Natural killer cell (primary cell): ENCODE measurements at regions not wholly inside any gene's neighbourhood (a gene's known extent, or its start where the extent isn't known, plus 50 kb on each side); places are given as distances from the start of the nearest gene placed in this dataset.

Experiments used
- ATAC-seq, 3 donors: fragments of 150-1000 bp in 2 of 3; fragments of 200-7000 bp in 1 of 3; cut with Tn5 transposase; 1 replicate in 1 of 3; 2 replicates in 2 of 3; pipeline ENCODE4 v1.10.0; 2021; ENCODE audit warnings: mild to moderate bottlenecking in 2 of 3, moderate library complexity in 2 of 3
- DNase-seq, 2 donors: peaks; one replicate each; pipeline versions ENCODE4 v3.0.0 to v3.0.0-alpha.2; 2013 to 2021; ENCODE audit warnings: mixed read lengths in 1 of 2
- H3K27ac ChIP-seq: one replicate; pipeline ENCODE4 v1.5.1; 2013; ENCODE audit warnings: mild to moderate bottlenecking, low read length
- H3K27me3 ChIP-seq: one replicate; pipeline ENCODE4 v1.6.1; 2013; ENCODE audit warnings: low read length; ENCODE audit not compliant: control insufficient read depth, insufficient read depth
- H3K36me3 ChIP-seq: one replicate; pipeline ENCODE4 v1.6.1; 2013; ENCODE audit warnings: low read length; ENCODE audit not compliant: control insufficient read depth, insufficient read depth
- H3K4me1 ChIP-seq: one replicate; pipeline ENCODE4 v1.6.1; 2013; ENCODE audit warnings: low read length; ENCODE audit not compliant: control insufficient read depth, insufficient read depth
- H3K4me3 ChIP-seq: one replicate; pipeline ENCODE4 v1.5.1; 2013; ENCODE audit warnings: low read length
- H3K9me3 ChIP-seq: one replicate; pipeline ENCODE4 v1.6.1; 2013; ENCODE audit warnings: low read length; ENCODE audit not compliant: control insufficient read depth, insufficient read depth
- H3K27ac Mint-ChIP-seq, 2 donors: one replicate each; pipeline ENCODE4 v1.8.0; 2022; ENCODE audit warnings: mild to moderate bottlenecking in 2 of 2, mixed read lengths in 2 of 2, moderate library complexity in 1 of 2
- H3K27me3 Mint-ChIP-seq, 2 donors: one replicate each; pipeline ENCODE4 v1.8.0; 2022; ENCODE audit warnings: low read depth in 2 of 2, mixed read lengths in 2 of 2
- H3K36me3 Mint-ChIP-seq: one replicate; pipeline ENCODE4 v1.8.0; 2022; ENCODE audit warnings: mixed read lengths
- H3K4me1 Mint-ChIP-seq, 2 donors: one replicate each; pipeline ENCODE4 v1.8.0; 2022; ENCODE audit warnings: mixed read lengths in 2 of 2
- H3K4me3 Mint-ChIP-seq: one replicate; pipeline ENCODE4 v1.8.0; 2022; ENCODE audit warnings: mild to moderate bottlenecking, moderate library complexity, mixed read lengths
- H3K9me3 Mint-ChIP-seq, 2 donors: one replicate each; pipeline ENCODE4 v1.8.0; 2022; ENCODE audit warnings: mixed read lengths in 2 of 2
- WGBS: methylation state at CpG from one replicate; pipeline ENCODE4 v1.1.7; 2013; ENCODE audit warnings: missing lambda C conversion rate; ENCODE audit not compliant: insufficient coverage; 5-methylcytosine and 5-hydroxymethylcytosine counted together
- intact Hi-C: fragments of 100-400 bp; cut with micrococcal nuclease; formaldehyde crosslinking; loops from one replicate; pipeline ENCODE4 v1.14.2; 2022
- TF ChIP-seq, protein P1 (sequence below): fragments of 200-600 bp; IDR thresholded peaks from one replicate; pipeline ENCODE4 v1.8.0; 2022; ENCODE audit warnings: antibody characterized with exemption

DNA sequence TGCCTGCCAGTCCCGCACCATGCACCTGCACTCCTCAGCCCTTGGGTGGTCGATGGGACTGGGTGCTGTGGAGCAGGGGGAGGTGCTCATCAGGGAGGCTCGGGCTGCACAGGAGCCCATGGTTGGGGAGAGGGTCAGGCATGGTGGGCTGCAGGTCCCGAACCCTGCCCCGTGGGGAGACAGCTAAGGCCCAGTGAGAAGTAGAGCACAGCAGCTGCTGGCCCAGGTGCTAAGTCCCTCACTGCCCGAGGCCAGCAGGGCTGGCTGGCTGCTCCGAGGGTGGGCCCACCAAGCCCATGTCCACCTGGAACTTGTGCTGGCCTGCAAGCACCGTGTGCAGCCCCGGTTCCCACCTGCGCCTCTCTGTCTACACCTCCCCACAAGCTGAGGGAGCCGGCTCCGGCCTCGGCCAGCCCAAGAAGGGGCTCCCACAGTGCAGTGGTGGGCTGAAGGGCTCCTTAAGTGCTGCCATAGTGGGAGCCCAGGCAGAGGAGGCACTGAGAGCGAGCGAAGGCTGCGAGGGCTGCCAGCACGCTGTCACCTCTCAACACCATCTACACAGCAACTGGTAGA is 88.5 kb upstream of the ELAVL2 start:
- no peak overlapping the region for H3K27ac Mint-ChIP-seq
- H3K4me1 Mint-ChIP-seq = no peaks in the 10 kb centered on the region
- no peak overlapping the region for H3K27ac ChIP-seq
- 89% methylated on average over 15 of the region's 17 CpGs for WGBS
- intact Hi-C loops = no loop called here
- ATAC-seq = no peak
- peaks cover 12 to 20% of the 10 kb centered on the region in 2 donors for H3K9me3 Mint-ChIP-seq
- H3K36me3 ChIP-seq = no peaks in the 10 kb centered on the region
- H3K9me3 ChIP-seq = peaks cover 17% of the 10 kb centered on the region
- peaks cover 24% of the 10 kb centered on the region for H3K36me3 Mint-ChIP-seq
- no peaks in the 10 kb centered on the region for H3K27me3 ChIP-seq
- H3K4me3 Mint-ChIP-seq = no peak overlapping the region
- no peak overlapping the region for H3K4me3 ChIP-seq
- H3K27me3 Mint-ChIP-seq = no peaks in the 10 kb centered on the region
- DNase-seq = no peak
- TF ChIP-seq, protein P1, sequence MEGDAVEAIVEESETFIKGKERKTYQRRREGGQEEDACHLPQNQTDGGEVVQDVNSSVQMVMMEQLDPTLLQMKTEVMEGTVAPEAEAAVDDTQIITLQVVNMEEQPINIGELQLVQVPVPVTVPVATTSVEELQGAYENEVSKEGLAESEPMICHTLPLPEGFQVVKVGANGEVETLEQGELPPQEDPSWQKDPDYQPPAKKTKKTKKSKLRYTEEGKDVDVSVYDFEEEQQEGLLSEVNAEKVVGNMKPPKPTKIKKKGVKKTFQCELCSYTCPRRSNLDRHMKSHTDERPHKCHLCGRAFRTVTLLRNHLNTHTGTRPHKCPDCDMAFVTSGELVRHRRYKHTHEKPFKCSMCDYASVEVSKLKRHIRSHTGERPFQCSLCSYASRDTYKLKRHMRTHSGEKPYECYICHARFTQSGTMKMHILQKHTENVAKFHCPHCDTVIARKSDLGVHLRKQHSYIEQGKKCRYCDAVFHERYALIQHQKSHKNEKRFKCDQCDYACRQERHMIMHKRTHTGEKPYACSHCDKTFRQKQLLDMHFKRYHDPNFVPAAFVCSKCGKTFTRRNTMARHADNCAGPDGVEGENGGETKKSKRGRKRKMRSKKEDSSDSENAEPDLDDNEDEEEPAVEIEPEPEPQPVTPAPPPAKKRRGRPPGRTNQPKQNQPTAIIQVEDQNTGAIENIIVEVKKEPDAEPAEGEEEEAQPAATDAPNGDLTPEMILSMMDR = no peak
- H3K4me1 ChIP-seq = no peaks in the 10 kb centered on the region

- Mint-ChIP-seq H3K27ac (no peak overlapping the region), H3K27me3 (no peaks in the 10 kb centered on the region), H3K36me3 (peaks cover 4% of the 10 kb centered on the region), H3K4me3 (no peak overlapping the region), H3K9me3 (peaks cover 15% of the 10 kb centered on the region in 2 donors), H3K4me1 (no peaks in the 10 kb centered on the region)
- no peak overlapping the region for H3K4me3 ChIP-seq
- intact Hi-C loops = no loop called here
- no CpG with 5 or more reads among the region's 1 CpG for WGBS
- ATAC-seq (no peak), DNase-seq (no peak)
- no peaks in the 10 kb centered on the region for H3K36me3 ChIP-seq
- no peaks in the 10 kb centered on the region for H3K4me1 ChIP-seq
- TF ChIP-seq, protein P1 = no peak
- H3K9me3 ChIP-seq = peaks cover 6% of the 10 kb centered on the region
- H3K27me3 ChIP-seq = no peaks in the 10 kb centered on the region
- no peak overlapping the region for H3K27ac ChIP-seq
Measured at GRCh38 chr9:23907343-23907742, 81.3 kb upstream of the ELAVL2 start.

DNA sequence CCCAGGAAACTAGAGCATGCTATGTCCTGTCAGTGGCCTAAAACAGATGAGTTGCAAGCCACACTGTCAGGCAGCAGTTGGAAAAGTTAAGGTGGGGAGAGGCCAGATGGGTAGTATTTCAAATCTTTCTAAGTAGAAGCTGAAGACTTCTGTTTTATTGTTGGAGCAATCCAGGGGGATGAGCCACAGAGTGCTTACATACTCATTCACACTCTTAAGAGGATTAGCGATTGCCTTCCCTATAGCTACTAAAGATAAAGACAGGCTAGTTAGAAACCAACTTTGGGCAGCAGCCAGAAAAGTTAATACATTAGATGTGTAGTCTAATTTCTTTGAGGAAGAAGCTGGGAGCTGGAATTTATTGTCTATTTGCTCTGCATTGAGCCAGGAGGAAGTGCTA is 61.7 kb upstream of the ELAVL2 start:
- no peak overlapping the region for H3K27ac Mint-ChIP-seq
- WGBS = no CpG with 5 or more reads among the region's 1 CpG
- ATAC-seq (no peak), DNase-seq (no peak)
- intact Hi-C loops = no loop called here
- no peaks in the 10 kb centered on the region for H3K4me1 Mint-ChIP-seq
- H3K4me3 ChIP-seq = no peak overlapping the region
- H3K27me3 Mint-ChIP-seq = no peaks in the 10 kb centered on the region
- H3K9me3 Mint-ChIP-seq = peaks cover 9 to 20% of the 10 kb centered on the region in 2 donors
- H3K9me3 ChIP-seq = peaks cover 4% of the 10 kb centered on the region
- no peaks in the 10 kb centered on the region for H3K4me1 ChIP-seq
- H3K36me3 Mint-ChIP-seq = peaks cover 16% of the 10 kb centered on the region
- TF ChIP-seq, protein P1 = no peak
- H3K27ac ChIP-seq = no peak overlapping the region
- no peaks in the 10 kb centered on the region for H3K27me3 ChIP-seq
- H3K4me3 Mint-ChIP-seq = no peak overlapping the region
- no peaks in the 10 kb centered on the region for H3K36me3 ChIP-seq
